Erythroblast (primary cell): ENCODE measurements at regions not wholly inside any gene's neighbourhood (a gene's known extent, or its start where the extent isn't known, plus 50 kb on each side); places are given as distances from the start of the nearest gene placed in this dataset.
"Not testable (repeated sequence)": the region's sequence is repeated elsewhere in the genome, so short reads cannot be mapped to it uniquely, and the experiment has no call there.

Source experiments
- GATA1 ChIP-seq: IDR thresholded peaks from 2 replicates; pipeline ENCODE4 v1.6.1; 2011; ENCODE audit warnings: low read depth, mild to moderate bottlenecking, control low read depth, low read length, moderate library complexity
- POLR2A ChIP-seq: IDR thresholded peaks from 2 replicates; pipeline ENCODE4 v1.6.1; 2011; ENCODE audit warnings: mild to moderate bottlenecking, low read length

DNA sequence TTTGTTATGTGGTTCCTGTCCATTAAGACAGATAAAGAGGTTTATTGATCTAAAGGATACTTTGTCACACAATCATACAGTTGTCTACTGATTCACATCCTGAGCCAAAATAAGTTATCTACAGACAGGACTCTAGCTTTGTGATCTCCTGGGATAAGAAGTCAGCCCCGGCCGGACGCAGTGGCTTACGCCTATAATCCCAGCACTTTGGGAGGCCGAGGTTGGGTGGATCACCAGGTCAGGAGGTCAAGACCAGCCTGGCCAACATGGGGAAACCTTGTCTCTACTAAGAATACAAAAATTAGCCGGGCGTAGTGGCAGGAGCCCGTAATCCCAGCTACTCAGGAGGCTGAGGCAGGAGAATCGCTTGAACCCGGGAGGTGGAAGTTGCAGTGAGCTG is 821.0 kb downstream of the SORCS1 start:
- TF ChIP-seq POLR2A, GATA1: not testable (repeated sequence)
